ENCODE measurements at regions not wholly inside any gene's neighbourhood (a gene's known extent, or its start where the extent isn't known, plus 50 kb on each side); places are given as distances from the start of the nearest gene placed in this dataset.

GRCh38 chr7:112880818-112881418, 90.7 kb upstream of the TMEM168 start:
- no peak for DNase-seq

GRCh38 chr7:112877691-112878460, 87.7 kb upstream of the TMEM168 start:
- no peak for DNase-seq

GRCh38 chr7:112876877-112877276, 86.7 kb upstream of the TMEM168 start:
- no peak for DNase-seq

DNA sequence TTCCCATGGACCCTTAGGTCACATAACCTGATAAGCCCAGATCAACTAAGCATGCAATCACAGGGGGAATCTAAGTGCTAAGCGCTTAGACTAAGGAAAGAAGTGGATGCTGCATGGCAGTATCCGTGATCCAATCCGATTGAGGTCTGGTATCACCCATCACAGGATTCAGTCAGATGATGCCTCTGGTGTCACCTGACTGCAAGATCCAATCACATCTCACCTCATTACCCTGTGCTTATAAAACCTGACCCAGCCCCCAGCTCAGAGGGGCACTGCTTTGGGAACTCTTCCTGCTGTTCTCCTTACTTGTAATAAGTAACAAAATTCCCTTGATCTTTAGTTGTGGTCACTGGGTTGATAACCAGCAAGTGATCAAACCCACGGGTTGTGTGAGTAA, 84.7 kb upstream of the TMEM168 start:
- no peak for DNase-seq

DNA sequence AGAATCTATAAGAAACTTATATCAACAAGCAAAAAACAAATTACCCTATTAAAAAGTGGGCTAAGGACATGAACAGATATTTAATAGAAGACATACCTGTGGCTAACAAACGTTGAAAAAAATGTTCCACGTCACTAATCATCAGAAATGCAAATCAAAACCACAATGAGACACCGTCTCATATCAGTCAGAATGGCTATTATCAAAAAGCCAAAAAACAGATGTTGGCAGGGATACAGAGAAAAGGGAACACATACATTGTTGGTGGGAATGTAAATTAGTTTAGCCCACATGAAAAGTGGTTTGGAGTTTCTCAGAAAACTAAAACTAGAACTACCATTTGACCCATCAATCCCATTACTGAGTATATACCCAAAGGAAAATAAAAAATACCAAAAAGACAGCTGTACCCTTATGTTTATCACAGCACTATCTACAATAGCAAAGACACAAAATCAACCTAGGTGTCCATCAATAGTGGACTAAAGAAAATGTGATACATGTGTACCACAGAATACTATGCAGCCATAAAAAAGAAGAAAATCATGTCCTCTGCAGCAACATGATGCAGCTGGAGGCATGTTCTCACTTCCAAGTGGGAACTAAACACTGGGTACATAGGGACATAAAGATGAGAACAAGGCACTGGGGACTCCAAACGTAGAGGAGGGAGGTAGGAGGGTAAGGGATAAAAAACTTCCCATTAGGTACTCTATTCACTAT, 83.8 kb upstream of the TMEM168 start:
- no peak for DNase-seq

DNA sequence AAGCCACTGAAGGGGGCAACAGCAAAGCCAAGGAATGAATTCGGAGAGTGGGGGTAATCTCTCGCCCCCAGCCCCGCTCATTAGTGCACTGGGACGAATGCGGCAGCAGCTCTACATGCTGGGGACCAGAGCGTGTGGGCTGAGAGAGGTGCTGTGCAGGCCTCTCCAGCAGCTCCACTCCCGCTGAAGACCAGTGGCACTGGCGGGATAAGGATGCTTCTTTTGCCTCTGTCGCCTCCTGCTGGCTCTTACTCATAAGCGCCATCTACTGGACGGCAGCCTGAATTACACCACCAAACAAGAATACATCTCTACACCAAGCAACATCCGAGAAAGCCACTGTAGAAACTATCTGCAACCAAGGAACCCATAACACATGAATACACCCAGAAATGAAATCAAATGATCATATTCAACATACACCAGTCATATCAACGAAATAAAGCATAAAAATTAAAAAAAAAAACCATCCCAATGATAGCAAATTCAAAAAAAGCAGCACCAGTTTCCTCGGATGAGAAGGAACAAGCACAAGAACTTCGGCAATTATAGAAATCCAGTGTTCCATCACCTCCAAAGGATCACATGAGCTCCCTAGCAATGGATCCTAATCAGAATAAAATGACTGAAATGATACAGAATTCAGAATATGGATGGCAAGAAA, 79.0 kb upstream of the TMEM168 start:
- no peak for DNase-seq

GRCh38 chr7:112868609-112869008, 78.4 kb upstream of the TMEM168 start:
- DNase-seq = no peak

GRCh38 chr7:112866424-112866823, 76.2 kb upstream of the TMEM168 start:
- no peak for DNase-seq

- no peak for DNase-seq
Observed at GRCh38 chr7:112864380-112864779, 74.2 kb upstream of the TMEM168 start.

GRCh38 chr7:112858838-112859237, 68.6 kb upstream of the TMEM168 start:
- DNase-seq = no peak

- no peak for DNase-seq
Observed at GRCh38 chr7:112855227-112855626, 65.0 kb upstream of the TMEM168 start.

GRCh38 chr7:112854169-112854568, 64.0 kb upstream of the TMEM168 start:
- DNase-seq = no peak

- DNase-seq = no peak
Observed at GRCh38 chr7:112853422-112853821, 63.2 kb upstream of the TMEM168 start.

DNA sequence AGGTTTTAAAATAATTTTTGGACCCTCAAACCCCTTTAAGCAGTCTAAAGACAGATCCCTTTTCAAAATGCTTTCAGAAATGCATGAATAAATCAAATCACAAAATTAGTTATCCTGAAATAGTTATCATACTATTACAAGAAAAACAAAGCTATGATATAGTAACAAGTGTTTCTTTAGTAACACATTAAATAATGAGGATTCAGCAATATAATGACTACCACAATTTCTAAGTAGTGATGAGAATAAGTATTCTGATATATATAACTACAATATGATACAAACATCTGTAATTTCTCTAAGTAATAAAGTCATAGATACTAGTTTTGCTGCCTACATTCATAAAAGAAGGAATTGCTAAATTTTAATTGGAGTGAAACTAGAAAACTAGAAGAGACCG, 53.0 kb upstream of the TMEM168 start:
- DNase-seq = no peak

Measured in NCI-H446 treated with DMSO at 0.1 percent for 48 hours (cell line).